NCI-H2081 (cell line): ENCODE measurements at regions not wholly inside any gene's neighbourhood (a gene's known extent, or its start where the extent isn't known, plus 50 kb on each side); places are given as distances from the start of the nearest gene placed in this dataset.
"Not testable (repeated sequence)": the region's sequence is repeated elsewhere in the genome, so short reads cannot be mapped to it uniquely, and the experiment has no call there.

Source experiments
- DNase-seq, 2 experiments: peaks; one replicate each; lab custom pipeline; 2025; lab: John Stamatoyannopoulos, UW

GRCh38 chr2:204359076-204359475, 186.2 kb upstream of the PARD3B start:
- DNase-seq, result no peak

GRCh38 chr2:204360218-204361007, 184.9 kb upstream of the PARD3B start:
- no peak for DNase-seq

GRCh38 chr2:204361738-204362137, 183.5 kb upstream of the PARD3B start:
- DNase-seq, result no peak

GRCh38 chr2:204362581-204362980, 182.7 kb upstream of the PARD3B start:
- DNase-seq, result no peak

GRCh38 chr2:204363513-204363912, 181.8 kb upstream of the PARD3B start:
- DNase-seq, result no peak

- no peak for DNase-seq
Observed at GRCh38 chr2:204364860-204365535, 180.3 kb upstream of the PARD3B start.

- no peak for DNase-seq
Observed at GRCh38 chr2:204365811-204366210, 179.5 kb upstream of the PARD3B start.

- no peak for DNase-seq
Observed at GRCh38 chr2:204367466-204367865, 177.8 kb upstream of the PARD3B start.

GRCh38 chr2:204370172-204370718, 175.0 kb upstream of the PARD3B start:
- DNase-seq, result no peak

- DNase-seq, result no peak
Observed at GRCh38 chr2:204373942-204374341, 171.3 kb upstream of the PARD3B start.

- DNase-seq, result no peak
Observed at GRCh38 chr2:204380141-204380881, 165.0 kb upstream of the PARD3B start.

GRCh38 chr2:204386668-204387067, 158.6 kb upstream of the PARD3B start:
- no peak for DNase-seq

GRCh38 chr2:204389120-204389519, 156.2 kb upstream of the PARD3B start:
- no peak for DNase-seq

- no peak for DNase-seq
Observed at GRCh38 chr2:204389856-204390255, 155.4 kb upstream of the PARD3B start.

GRCh38 chr2:204395539-204395938, 149.7 kb upstream of the PARD3B start:
- DNase-seq, result no peak

- no peak for DNase-seq
Observed at GRCh38 chr2:204401114-204401513, 144.2 kb upstream of the PARD3B start.

GRCh38 chr2:204407204-204408014, 137.9 kb upstream of the PARD3B start:
- no peak for DNase-seq

- not testable (repeated sequence) for DNase-seq
Observed at GRCh38 chr2:204412782-204413181, 132.5 kb upstream of the PARD3B start.

GRCh38 chr2:204415406-204416181, 129.7 kb upstream of the PARD3B start:
- DNase-seq, result no peak

GRCh38 chr2:204416236-204416635, 129.0 kb upstream of the PARD3B start:
- DNase-seq, result no peak

- no peak for DNase-seq
Observed at GRCh38 chr2:204425821-204426220, 119.5 kb upstream of the PARD3B start.
